Endodermal cell (in vitro differentiated cells): ENCODE measurements at regions not wholly inside any gene's neighbourhood (a gene's known extent, or its start where the extent isn't known, plus 50 kb on each side); places are given as distances from the start of the nearest gene placed in this dataset.
"Not testable (repeated sequence)": the region's sequence is repeated elsewhere in the genome, so short reads cannot be mapped to it uniquely, and the experiment has no call there.

Source experiments
- DNase-seq: peaks from one replicate; pipeline ENCODE4 v3.0.0-alpha.2; 2017
- H3K27ac ChIP-seq: 2 replicates; pipeline ENCODE4 v1.5.1; 2013; ENCODE audit warnings: mild to moderate bottlenecking, low read depth, low read length, moderate library complexity
- H3K27me3 ChIP-seq: 2 replicates; pipeline ENCODE4 v1.6.1; 2013; ENCODE audit warnings: mild to moderate bottlenecking, low read length, moderate library complexity; ENCODE audit not compliant: insufficient read depth, control insufficient read depth, poor library complexity, severe bottlenecking
- H3K36me3 ChIP-seq: 2 replicates; pipeline ENCODE4 v1.7.0; 2013; ENCODE audit warnings: mild to moderate bottlenecking, low read length, moderate library complexity; ENCODE audit not compliant: control insufficient read depth, insufficient read depth
- H3K4me1 ChIP-seq: one replicate; pipeline ENCODE4 v1.7.0; 2013; ENCODE audit warnings: low read length; ENCODE audit not compliant: control insufficient read depth, insufficient read depth
- H3K4me3 ChIP-seq: 2 replicates; pipeline ENCODE4 v1.5.1; 2013; ENCODE audit warnings: mild to moderate bottlenecking, low read length, moderate library complexity
- H3K9ac ChIP-seq: 2 replicates; pipeline ENCODE4 v1.6.1; 2013; ENCODE audit warnings: mild to moderate bottlenecking, low read length, moderate library complexity; ENCODE audit not compliant: poor library complexity, severe bottlenecking; ENCODE audit errors: extremely low read depth
- H3K9me3 ChIP-seq: 2 replicates; pipeline ENCODE4 v1.6.1; 2013; ENCODE audit warnings: mild to moderate bottlenecking, low read length, moderate library complexity; ENCODE audit not compliant: control insufficient read depth
- H3K27ac Mint-ChIP-seq: 2 replicates; pipeline ENCODE4 v1.8.0; 2020; ENCODE audit warnings: mixed read lengths
- H3K27me3 Mint-ChIP-seq: 2 replicates; pipeline ENCODE4 v1.8.0; 2021; ENCODE audit warnings: mild to moderate bottlenecking, mixed read lengths; ENCODE audit not compliant: insufficient read depth
- H3K36me3 Mint-ChIP-seq: 2 replicates; pipeline ENCODE4 v1.8.0; 2020; ENCODE audit warnings: low read depth, mixed read lengths
- H3K4me1 Mint-ChIP-seq: 2 replicates; pipeline ENCODE4 v1.8.0; 2020; ENCODE audit warnings: mixed read lengths
- H3K4me3 Mint-ChIP-seq: 2 replicates; pipeline ENCODE4 v1.8.0; 2020; ENCODE audit warnings: mild to moderate bottlenecking, moderate library complexity, mixed read lengths
- H3K9me3 Mint-ChIP-seq: 2 replicates; pipeline ENCODE4 v1.8.0; 2020; ENCODE audit warnings: mild to moderate bottlenecking, mixed read lengths
- WGBS, 2 experiments: methylation state at CpG; one replicate each; pipeline versions ENCODE4 v1.1.5 to v1.1.7; 2013; ENCODE audit warnings: missing lambda C conversion rate in 2 of 2, mixed read lengths in 1 of 2; ENCODE audit not compliant: insufficient coverage in 1 of 2, insufficient read length in 1 of 2; 5-methylcytosine and 5-hydroxymethylcytosine counted together
- TF ChIP-seq, protein P1 (sequence below): fragments of 200-600 bp; sonication (generic); conservative IDR thresholded peaks from 2 replicates; pipeline ENCODE4 v1.5.0; 2021; ENCODE audit warnings: antibody characterized with exemption, mild to moderate bottlenecking

DNA sequence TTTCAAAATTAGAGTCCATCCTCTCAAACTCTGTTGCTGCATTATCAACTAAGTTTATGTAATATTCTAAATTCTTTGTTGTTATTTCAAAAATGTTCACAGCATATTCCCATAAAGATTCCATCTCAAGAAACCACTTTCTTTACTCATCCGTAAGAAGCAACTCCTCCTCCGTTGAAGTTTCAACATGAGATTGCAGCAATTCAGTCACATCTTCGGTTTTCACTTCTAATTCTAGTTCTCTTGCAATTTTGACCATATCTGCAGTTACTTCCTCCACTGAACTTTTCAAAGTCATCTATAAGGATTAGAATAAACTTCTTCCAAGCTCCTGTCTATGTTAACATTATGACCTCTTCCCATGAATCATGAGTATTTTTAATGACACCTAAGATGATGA lies 216.6 kb upstream of the SLC7A11 start:
- no peak overlapping the region for H3K4me3 ChIP-seq
- WGBS, 2 experiments: 90 to 96% methylated on average over 3 of the region's 3 CpGs
- Mint-ChIP-seq H3K4me1 (no peaks in the 10 kb centered on the region), H3K27ac (no peak overlapping the region), H3K4me3 (no peak overlapping the region), H3K27me3 (no peaks in the 10 kb centered on the region), H3K9me3 (no peaks in the 10 kb centered on the region), H3K36me3 (no peaks in the 10 kb centered on the region)
- H3K9me3 ChIP-seq: no peaks in the 10 kb centered on the region
- H3K36me3 ChIP-seq: no peaks in the 10 kb centered on the region
- no peak for DNase-seq
- no peak overlapping the region for H3K9ac ChIP-seq
- no peaks in the 10 kb centered on the region for H3K27me3 ChIP-seq
- H3K27ac ChIP-seq: no peak overlapping the region
- H3K4me1 ChIP-seq: no peaks in the 10 kb centered on the region
- TF ChIP-seq, protein P1, sequence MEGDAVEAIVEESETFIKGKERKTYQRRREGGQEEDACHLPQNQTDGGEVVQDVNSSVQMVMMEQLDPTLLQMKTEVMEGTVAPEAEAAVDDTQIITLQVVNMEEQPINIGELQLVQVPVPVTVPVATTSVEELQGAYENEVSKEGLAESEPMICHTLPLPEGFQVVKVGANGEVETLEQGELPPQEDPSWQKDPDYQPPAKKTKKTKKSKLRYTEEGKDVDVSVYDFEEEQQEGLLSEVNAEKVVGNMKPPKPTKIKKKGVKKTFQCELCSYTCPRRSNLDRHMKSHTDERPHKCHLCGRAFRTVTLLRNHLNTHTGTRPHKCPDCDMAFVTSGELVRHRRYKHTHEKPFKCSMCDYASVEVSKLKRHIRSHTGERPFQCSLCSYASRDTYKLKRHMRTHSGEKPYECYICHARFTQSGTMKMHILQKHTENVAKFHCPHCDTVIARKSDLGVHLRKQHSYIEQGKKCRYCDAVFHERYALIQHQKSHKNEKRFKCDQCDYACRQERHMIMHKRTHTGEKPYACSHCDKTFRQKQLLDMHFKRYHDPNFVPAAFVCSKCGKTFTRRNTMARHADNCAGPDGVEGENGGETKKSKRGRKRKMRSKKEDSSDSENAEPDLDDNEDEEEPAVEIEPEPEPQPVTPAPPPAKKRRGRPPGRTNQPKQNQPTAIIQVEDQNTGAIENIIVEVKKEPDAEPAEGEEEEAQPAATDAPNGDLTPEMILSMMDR: no peak

GRCh38 chr4:138456349-138456748 lies 214.2 kb upstream of the SLC7A11 start:
- not testable (repeated sequence) for H3K4me3 Mint-ChIP-seq, H3K27ac Mint-ChIP-seq, H3K36me3 ChIP-seq, H3K9me3 Mint-ChIP-seq, H3K27ac ChIP-seq, H3K4me3 ChIP-seq, H3K27me3 Mint-ChIP-seq, H3K9me3 ChIP-seq, H3K9ac ChIP-seq, DNase-seq, H3K4me1 ChIP-seq, H3K4me1 Mint-ChIP-seq, H3K27me3 ChIP-seq, H3K36me3 Mint-ChIP-seq
- WGBS, 2 experiments: 98 to 100% methylated on average over 1 to 2 of the region's 2 CpGs

DNA sequence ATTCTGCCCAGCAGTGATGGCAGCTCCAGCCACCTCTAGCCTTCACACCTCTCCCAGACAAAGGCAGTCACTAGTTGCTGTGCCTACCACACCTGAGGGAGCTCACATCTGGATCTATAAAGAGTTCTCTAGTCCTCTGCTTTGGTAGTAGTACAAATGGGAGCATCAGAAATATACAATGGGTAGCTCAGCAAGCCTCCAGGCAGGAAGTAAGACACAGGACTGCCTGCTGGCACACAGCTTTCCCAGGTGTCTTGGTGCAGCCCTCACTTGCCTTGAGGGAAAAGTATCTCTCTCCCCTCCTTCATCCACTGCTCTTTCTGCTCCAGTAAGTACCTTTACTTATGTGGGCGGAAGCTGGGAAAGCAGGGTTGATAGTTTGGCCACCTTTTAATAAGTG lies 212.9 kb upstream of the SLC7A11 start:
- Mint-ChIP-seq H3K27me3 (no peaks in the 10 kb centered on the region), H3K4me3 (no peak overlapping the region), H3K4me1 (no peaks in the 10 kb centered on the region), H3K36me3 (no peaks in the 10 kb centered on the region), H3K9me3 (no peaks in the 10 kb centered on the region), H3K27ac (no peak overlapping the region)
- DNase-seq: no peak
- Histone ChIP-seq H3K9ac (no peak overlapping the region), H3K4me3 (no peak overlapping the region), H3K27ac (no peak overlapping the region), H3K4me1 (no peaks in the 10 kb centered on the region), H3K9me3 (no peaks in the 10 kb centered on the region), H3K36me3 (no peaks in the 10 kb centered on the region), H3K27me3 (no peaks in the 10 kb centered on the region)
- TF ChIP-seq, protein P1: no peak
- WGBS, 2 experiments: 94% methylated on average over 1 of the region's 1 CpG; no CpG with 5 or more reads in 1 of the 2 experiments

- Mint-ChIP-seq H3K27me3 (no peaks in the 10 kb centered on the region), H3K9me3 (no peaks in the 10 kb centered on the region), H3K36me3 (no peaks in the 10 kb centered on the region), H3K4me1 (no peaks in the 10 kb centered on the region), H3K27ac (no peak overlapping the region), H3K4me3 (no peak overlapping the region)
- DNase-seq: no peak
- TF ChIP-seq, protein P1: no peak
- 95% methylated on average over 2 of the region's 2 CpGs for WGBS, 2 experiments
- no peak overlapping the region for H3K27ac ChIP-seq
- H3K9me3 ChIP-seq: no peaks in the 10 kb centered on the region
- no peaks in the 10 kb centered on the region for H3K36me3 ChIP-seq
- no peak overlapping the region for H3K9ac ChIP-seq
- H3K27me3 ChIP-seq: no peaks in the 10 kb centered on the region
- H3K4me3 ChIP-seq: no peak overlapping the region
- H3K4me1 ChIP-seq: no peaks in the 10 kb centered on the region
Measured at GRCh38 chr4:138452826-138453225, 210.7 kb upstream of the SLC7A11 start.
